ENCODE measurements at regions not wholly inside any gene's neighbourhood (a gene's known extent, or its start where the extent isn't known, plus 50 kb on each side); places are given as distances from the start of the nearest gene placed in this dataset.

GRCh38 chr11:131099013-131099412 is 182.7 kb upstream of the SNX19 start (continued):
- no peak for TF ChIP-seq ZNF223 (tag by site-specific recombination; IDR thresholded peaks at IDR 0.05)

DNA sequence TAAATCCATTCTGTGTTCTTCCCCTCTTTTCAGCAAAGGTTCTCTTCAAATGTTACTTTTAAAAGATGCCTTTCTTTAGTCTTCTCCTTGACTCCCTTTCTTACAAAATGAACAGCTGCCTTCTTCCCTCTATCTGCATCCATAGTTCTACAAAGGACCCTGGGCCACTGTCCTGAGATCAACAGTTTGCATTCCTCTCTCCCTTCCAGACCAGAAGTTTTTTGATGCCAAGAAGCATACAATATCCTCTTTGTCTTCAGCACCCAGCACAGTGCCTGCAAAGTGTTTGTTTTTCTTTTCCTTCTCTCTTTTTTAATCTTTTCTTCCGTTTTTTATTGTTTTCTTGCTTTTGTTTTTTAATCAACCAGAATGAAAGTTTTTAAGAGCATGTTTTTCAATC is 183.5 kb upstream of the SNX19 start:
- no peaks in the 10 kb centered on the region for H3K4me1 ChIP-seq (ENCODE audit: control insufficient read depth, insufficient read depth, low read length)
- no peaks in the 10 kb centered on the region for H3K36me3 ChIP-seq (ENCODE audit: control insufficient read depth in 2 of 2, insufficient read depth in 1 of 2, low read length in 2 of 2)
- ChIA-PET CTCF (interaction anchor here (0.6 kb wide), 1 partner anchor 24 kb away, joined by 3 read pairs; no protein-coding TSS in a partner anchor), POLR2A (no interaction called here)
- no peak overlapping the region for H3K27ac ChIP-seq (ENCODE audit: extremely low read depth, low read depth, low read length)
- TF ChIP-seq ZNF791 (tag by site-specific recombination; IDR thresholded peaks at IDR 0.05) (no peak), ZNF654 (tag by site-specific recombination; IDR thresholded peaks at IDR 0.05; ENCODE audit: low read depth) (no peak), ZNF514 (tag by site-specific recombination; IDR thresholded peaks at IDR 0.05) (no peak), ZNF792 (tag by site-specific recombination; IDR thresholded peaks at IDR 0.05) (no peak), ZBTB17 (tag by site-specific recombination; IDR thresholded peaks at IDR 0.05) (no peak), SP7 (tag by site-specific recombination; IDR thresholded peaks at IDR 0.05) (no peak), MYNN (tag by site-specific recombination; IDR thresholded peaks at IDR 0.05; ENCODE audit: borderline replicate concordance) (no peak), RBAK (tag by site-specific recombination; IDR thresholded peaks at IDR 0.05) (no peak)
- TF ChIP-seq, protein P1, sequence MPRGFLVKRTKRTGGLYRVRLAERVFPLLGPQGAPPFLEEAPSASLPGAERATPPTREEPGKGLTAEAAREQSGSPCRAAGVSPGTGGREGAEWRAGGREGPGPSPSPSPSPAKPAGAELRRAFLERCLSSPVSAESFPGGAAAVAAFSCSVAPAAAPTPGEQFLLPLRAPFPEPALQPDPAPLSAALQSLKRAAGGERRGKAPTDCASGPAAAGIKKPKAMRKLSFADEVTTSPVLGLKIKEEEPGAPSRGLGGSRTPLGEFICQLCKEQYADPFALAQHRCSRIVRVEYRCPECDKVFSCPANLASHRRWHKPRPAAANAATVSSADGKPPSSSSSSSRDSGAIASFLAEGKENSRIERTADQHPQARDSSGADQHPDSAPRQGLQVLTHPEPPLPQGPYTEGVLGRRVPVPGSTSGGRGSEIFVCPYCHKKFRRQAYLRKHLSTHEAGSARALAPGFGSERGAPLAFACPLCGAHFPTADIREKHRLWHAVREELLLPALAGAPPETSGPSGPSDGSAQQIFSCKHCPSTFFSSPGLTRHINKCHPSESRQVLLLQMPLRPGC (tag by site-specific recombination; IDR thresholded peaks at IDR 0.05) = no peak
- H3K4me3 ChIP-seq (ENCODE audit: low read depth, low read length) = no peak overlapping the region
- H3K9me3 ChIP-seq (ENCODE audit: control insufficient read depth, insufficient read depth, low read depth, low read length) = no peaks in the 10 kb centered on the region

GRCh38 chr11:131108760-131109159 is 192.5 kb upstream of the SNX19 start:
- no peak overlapping the region for H3K27ac ChIP-seq (ENCODE audit: extremely low read depth, low read depth, low read length)
- H3K4me1 ChIP-seq (ENCODE audit: control insufficient read depth, insufficient read depth, low read length) = no peaks in the 10 kb centered on the region
- H3K36me3 ChIP-seq (ENCODE audit: control insufficient read depth in 2 of 2, insufficient read depth in 1 of 2, low read length in 2 of 2) = no peaks in the 10 kb centered on the region
- ChIA-PET CTCF (interaction anchor here (0.6 to 1.2 kb wide), 4 partner anchors 15 to 648 kb away, joined by 3 to 6 read pairs (median 4); no protein-coding TSS in a partner anchor), POLR2A (no interaction called here)
- no peaks in the 10 kb centered on the region for H3K9me3 ChIP-seq (ENCODE audit: control insufficient read depth, insufficient read depth, low read depth, low read length)
- H3K4me3 ChIP-seq (ENCODE audit: low read depth, low read length) = no peak overlapping the region
- TF ChIP-seq PRDM10 (tag by site-specific recombination; IDR thresholded peaks at IDR 0.05) = no peak
- no peak for TF ChIP-seq ZNF624 (tag by site-specific recombination; IDR thresholded peaks at IDR 0.05)
- TF ChIP-seq, protein P2, sequence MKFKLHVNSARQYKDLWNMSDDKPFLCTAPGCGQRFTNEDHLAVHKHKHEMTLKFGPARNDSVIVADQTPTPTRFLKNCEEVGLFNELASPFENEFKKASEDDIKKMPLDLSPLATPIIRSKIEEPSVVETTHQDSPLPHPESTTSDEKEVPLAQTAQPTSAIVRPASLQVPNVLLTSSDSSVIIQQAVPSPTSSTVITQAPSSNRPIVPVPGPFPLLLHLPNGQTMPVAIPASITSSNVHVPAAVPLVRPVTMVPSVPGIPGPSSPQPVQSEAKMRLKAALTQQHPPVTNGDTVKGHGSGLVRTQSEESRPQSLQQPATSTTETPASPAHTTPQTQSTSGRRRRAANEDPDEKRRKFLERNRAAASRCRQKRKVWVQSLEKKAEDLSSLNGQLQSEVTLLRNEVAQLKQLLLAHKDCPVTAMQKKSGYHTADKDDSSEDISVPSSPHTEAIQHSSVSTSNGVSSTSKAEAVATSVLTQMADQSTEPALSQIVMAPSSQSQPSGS (tag by site-specific recombination; IDR thresholded peaks at IDR 0.05; ENCODE audit: low read depth) = no peak
- TF ChIP-seq MZF1 (tag by site-specific recombination; IDR thresholded peaks at IDR 0.05; ENCODE audit: borderline replicate concordance) = no peak
- TF ChIP-seq ZNF792 (tag by site-specific recombination; IDR thresholded peaks at IDR 0.05) = no peak
- TF ChIP-seq ZBTB17 (tag by site-specific recombination; IDR thresholded peaks at IDR 0.05) = no peak
- no peak for TF ChIP-seq ZNF146 (tag by site-specific recombination; IDR thresholded peaks at IDR 0.05)
- TF ChIP-seq SETDB1 (IDR thresholded peaks at IDR 0.05; ENCODE audit: insufficient read length, low read length) = no peak
- no peak for TF ChIP-seq ZNF280D (tag by site-specific recombination; IDR thresholded peaks at IDR 0.05)
- TF ChIP-seq ZFP3 (tag by site-specific recombination; IDR thresholded peaks at IDR 0.05; ENCODE audit: low read depth) = no peak
- TF ChIP-seq SCRT2 (tag by site-specific recombination; IDR thresholded peaks at IDR 0.05) = no peak
- no peak for TF ChIP-seq ZNF488 (tag by site-specific recombination; IDR thresholded peaks at IDR 0.05)
- no peak for TF ChIP-seq ZNF266 (tag by site-specific recombination; IDR thresholded peaks at IDR 0.05; ENCODE audit: low read depth)

Data from HEK293 (cell line).